CD14-positive monocyte (primary cell): ENCODE measurements at regions not wholly inside any gene's neighbourhood (a gene's known extent, or its start where the extent isn't known, plus 50 kb on each side); places are given as distances from the start of the nearest gene placed in this dataset.

Source experiments
- DNase-seq, 3 donors: peaks; one replicate each; pipeline ENCODE4 v3.0.0-alpha.2; 2011 to 2022
- H2AFZ ChIP-seq: 2 replicates; pipeline ENCODE4 v1.6.0; 2012; ENCODE audit warnings: mild to moderate bottlenecking, low read depth, low read length, inconsistent platforms; ENCODE audit not compliant: insufficient read depth, poor library complexity, severe bottlenecking
- H3K27ac ChIP-seq, 2 donors: 1 replicate in 1 of 2; 2 replicates in 1 of 2; pipeline ENCODE4 v1.5.1; 2012 to 2013; ENCODE audit warnings: low read length in 2 of 2, control low read depth in 1 of 2, inconsistent platforms in 1 of 2, low read depth in 1 of 2, mild to moderate bottlenecking in 1 of 2
- H3K27me3 ChIP-seq, 2 donors: one replicate each; pipeline versions ENCODE4 v1.6.0 to v1.6.1; 2011 to 2013; ENCODE audit warnings: low read length in 2 of 2; ENCODE audit not compliant: control insufficient read depth in 2 of 2, insufficient read depth in 2 of 2
- H3K36me3 ChIP-seq, 2 donors: replicated peaks in 1 of 2; 1 replicate in 1 of 2; 2 replicates in 1 of 2; pipeline versions ENCODE4 v1.5.1 to v1.6.1; 2012 to 2013; ENCODE audit warnings: low read length in 2 of 2, control low read depth in 1 of 2, inconsistent platforms in 1 of 2, mild to moderate bottlenecking in 1 of 2; ENCODE audit not compliant: insufficient read depth in 2 of 2, control insufficient read depth in 1 of 2
- H3K4me1 ChIP-seq, 2 donors: 1 replicate in 1 of 2; 2 replicates in 1 of 2; pipeline versions ENCODE4 v1.5.1 to v1.6.1; 2012 to 2013; ENCODE audit warnings: low read length in 2 of 2, control low read depth in 1 of 2, inconsistent platforms in 1 of 2, mild to moderate bottlenecking in 1 of 2, moderate library complexity in 1 of 2; ENCODE audit not compliant: insufficient read depth in 2 of 2, control insufficient read depth in 1 of 2
- H3K4me2 ChIP-seq: replicated peaks from 2 replicates; pipeline ENCODE3; 2012; ENCODE audit warnings: low read length, moderate library complexity, mild to moderate bottlenecking; ENCODE audit not compliant: poor library complexity, severe bottlenecking; ENCODE audit errors: extremely low read depth
- H3K4me3 ChIP-seq, 3 experiments: fragments of 200-600 bp in 1 of 3; sonication (generic) in 1 of 3; replicated peaks in 1 of 3; 1 replicate in 2 of 3; 2 replicates in 1 of 3; pipeline ENCODE4 v1.5.1; 2011 to 2013; ENCODE audit warnings: low read length in 3 of 3, mild to moderate bottlenecking in 3 of 3, control low read depth in 2 of 3, low read depth in 2 of 3, inconsistent platforms in 1 of 3, moderate library complexity in 1 of 3
- H3K79me2 ChIP-seq: 2 replicates; pipeline ENCODE4 v1.6.0; 2012; ENCODE audit warnings: mild to moderate bottlenecking, control low read depth, inconsistent platforms, low read length, moderate library complexity; ENCODE audit not compliant: insufficient read depth
- H3K9ac ChIP-seq: 2 replicates; pipeline ENCODE4 v1.6.0; 2017; ENCODE audit warnings: low read length, mild to moderate bottlenecking; ENCODE audit not compliant: insufficient read depth, poor library complexity, severe bottlenecking
- H3K9me3 ChIP-seq, 2 donors: replicated peaks in 1 of 2; 1 replicate in 1 of 2; 2 replicates in 1 of 2; pipeline versions ENCODE4 v1.5.1 to v1.6.1; 2012 to 2013; ENCODE audit warnings: low read length in 2 of 2, control low read depth in 1 of 2; ENCODE audit not compliant: control insufficient read depth in 1 of 2, insufficient read depth in 1 of 2
- H4K20me1 ChIP-seq: 2 replicates; pipeline ENCODE4 v1.6.0; 2012; ENCODE audit warnings: mild to moderate bottlenecking, low read length, control low read depth, moderate library complexity; ENCODE audit not compliant: insufficient read depth
- H3K27ac Mint-ChIP-seq, 7 donors: one replicate each; pipeline ENCODE4 v1.8.0; 2020; ENCODE audit warnings: mild to moderate bottlenecking in 7 of 7, mixed read lengths in 7 of 7, moderate library complexity in 6 of 7, inconsistent platforms in 2 of 7
- H3K27me3 Mint-ChIP-seq, 3 donors: one replicate each; pipeline ENCODE4 v1.8.0; 2021 to 2022; ENCODE audit warnings: low read depth in 3 of 3, mild to moderate bottlenecking in 3 of 3, mixed read lengths in 3 of 3, moderate library complexity in 3 of 3, inconsistent platforms in 1 of 3
- H3K36me3 Mint-ChIP-seq, 2 donors: one replicate each; pipeline ENCODE4 v1.8.0; 2020; ENCODE audit warnings: mixed read lengths in 2 of 2, inconsistent platforms in 1 of 2, mild to moderate bottlenecking in 1 of 2
- H3K4me1 Mint-ChIP-seq: one replicate; pipeline ENCODE4 v1.8.0; 2020; ENCODE audit warnings: mild to moderate bottlenecking, mixed read lengths
- H3K4me3 Mint-ChIP-seq, 2 donors: one replicate each; pipeline ENCODE4 v1.8.0; 2020; ENCODE audit warnings: mild to moderate bottlenecking in 2 of 2, mixed read lengths in 2 of 2, moderate library complexity in 1 of 2
- H3K9me3 Mint-ChIP-seq, 7 donors: one replicate each; pipeline ENCODE4 v1.8.0; 2020 to 2022; ENCODE audit warnings: mixed read lengths in 7 of 7, mild to moderate bottlenecking in 6 of 7, moderate library complexity in 6 of 7, inconsistent platforms in 2 of 7
- CTCF ChIP-seq: fragments of 200-600 bp; IDR thresholded peaks from one replicate; pipeline ENCODE4 v1.8.0; 2022; ENCODE audit warnings: antibody characterized with exemption, mild to moderate bottlenecking
- WGBS: methylation state at CpG from one replicate; pipeline ENCODE4 v1.1.5; 2013; ENCODE audit warnings: missing lambda C conversion rate; ENCODE audit not compliant: insufficient coverage; 5-methylcytosine and 5-hydroxymethylcytosine counted together
- intact Hi-C, 2 donors: fragments of 100-400 bp; cut with micrococcal nuclease; formaldehyde crosslinking; loops; one replicate each; pipeline versions ENCODE4 v1.15.0 to v1.15.1; 2023

GRCh38 chr20:4585104-4585753 is 101.0 kb upstream of the PRNP start:
- WGBS, result no CpG with 5 or more reads among the region's 3 CpGs
- no peak overlapping the region for H3K27ac Mint-ChIP-seq
- Histone ChIP-seq H3K9ac (no peak overlapping the region), H4K20me1 (no peaks in the 10 kb centered on the region), H3K27me3 (peaks cover 0 to 2% of the 10 kb centered on the region in 2 donors), H3K79me2 (no peaks in the 10 kb centered on the region), H3K4me1 (no peaks in the 10 kb centered on the region), H3K4me3 (no peak overlapping the region), H3K27ac (no peak overlapping the region), H2AFZ (no peak overlapping the region), H3K36me3 (no peaks in the 10 kb centered on the region), H3K9me3 (no peaks in the 10 kb centered on the region), H3K4me2 (no peak overlapping the region)
- H3K27me3 Mint-ChIP-seq, result peaks cover 7 to 12% (median 8%) of the 10 kb centered on the region in 3 donors
- peaks cover 0 to 7% (median 0%) of the 10 kb centered on the region in 7 donors for H3K9me3 Mint-ChIP-seq
- DNase-seq, result peak in 2 of 3 donors; percentile 6 to 30
- intact Hi-C loops, result no loop called here
- no peaks in the 10 kb centered on the region for H3K36me3 Mint-ChIP-seq
- H3K4me1 Mint-ChIP-seq, result peaks cover 3% of the 10 kb centered on the region
- TF ChIP-seq CTCF, result no peak
- H3K4me3 Mint-ChIP-seq, result no peak overlapping the region

DNA sequence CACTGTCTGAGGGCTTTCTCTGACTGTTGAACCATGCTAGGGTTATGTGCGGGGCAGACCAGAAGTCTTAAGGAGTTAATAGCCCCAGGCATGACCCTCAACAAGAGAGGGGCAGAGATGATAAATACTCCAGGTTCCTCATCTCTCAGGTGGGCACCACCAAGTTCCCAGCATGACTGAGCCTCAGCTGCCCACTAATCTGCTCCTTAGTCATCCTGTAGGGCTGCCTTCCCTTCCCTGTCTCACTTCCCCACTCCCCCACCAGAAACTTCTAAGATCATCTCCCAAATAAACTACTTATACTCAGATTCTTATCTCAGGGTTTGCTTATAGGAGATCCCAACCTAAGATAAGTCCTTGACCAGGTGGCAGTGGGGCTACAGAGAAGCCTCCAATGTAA is 101.7 kb upstream of the PRNP start:
- no peak overlapping the region for H3K4me3 ChIP-seq
- H3K9ac ChIP-seq, result no peak overlapping the region
- H2AFZ ChIP-seq, result no peak overlapping the region
- no peak for DNase-seq
- peaks cover 0 to 2% of the 10 kb centered on the region in 2 donors for H3K27me3 ChIP-seq
- H3K27ac ChIP-seq, result no peak overlapping the region
- Mint-ChIP-seq H3K36me3 (no peaks in the 10 kb centered on the region), H3K4me1 (peaks cover 4% of the 10 kb centered on the region), H3K4me3 (no peak overlapping the region), H3K27ac (no peak overlapping the region), H3K27me3 (peaks cover 7 to 13% (median 11%) of the 10 kb centered on the region in 3 donors), H3K9me3 (peaks cover 0 to 7% (median 2%) of the 10 kb centered on the region in 7 donors)
- TF ChIP-seq CTCF, result no peak
- H3K4me1 ChIP-seq, result no peaks in the 10 kb centered on the region
- H3K36me3 ChIP-seq, result no peaks in the 10 kb centered on the region
- no peaks in the 10 kb centered on the region for H3K79me2 ChIP-seq
- no peak overlapping the region for H3K4me2 ChIP-seq
- no peaks in the 10 kb centered on the region for H3K9me3 ChIP-seq
- 100% methylated on average over 1 of the region's 1 CpG for WGBS
- H4K20me1 ChIP-seq, result no peaks in the 10 kb centered on the region
- intact Hi-C loops, result no loop called here
